Endothelial cell of umbilical vein (primary cell): ENCODE measurements at regions not wholly inside any gene's neighbourhood (a gene's known extent, or its start where the extent isn't known, plus 50 kb on each side); places are given as distances from the start of the nearest gene placed in this dataset.

ENCODE experiments used
- BruUV-seq: library from RNA; stranded (reverse); fragments of 400-500 nt; replicated peaks from 2 replicates; lab custom pipeline; 2021; lab: Mats Ljungman, UMichigan
- CTCF ChIA-PET: fragments of 300-600, 350-600 bp; sonication (Branson Sonifier 250); formaldehyde crosslinking; loops from one replicate; lab custom pipeline; 2021; ENCODE audit warnings: antibody characterized with exemption, inconsistent platforms; lab: Charles Lee
- POLR2A ChIA-PET: fragments of 300-600, 350-600 bp; sonication (Branson Sonifier 250); formaldehyde crosslinking; loops from one replicate; lab custom pipeline; 2021; ENCODE audit warnings: antibody characterized with exemption, inconsistent platforms; lab: Charles Lee
- DNase-seq: peaks from one replicate; pipeline ENCODE4 v3.0.0-alpha.2; 2011; ENCODE audit warnings: low read depth, low spot score
- FAIRE-seq: peaks from 2 replicates; lab custom pipeline; 2011; peaks lifted over from hg19 to GRCh38; lab: Jason Lieb, UNC
- H2AFZ ChIP-seq: 2 replicates; pipeline ENCODE4 v1.6.0; 2012; ENCODE audit warnings: low read depth, low read length, control low read depth, inconsistent platforms
- H3K27ac ChIP-seq: 2 replicates; pipeline ENCODE4 v1.5.1; 2011; ENCODE audit warnings: low read depth, mild to moderate bottlenecking, control low read depth, low read length, moderate library complexity; ENCODE audit not compliant: insufficient read depth
- H3K27me3 ChIP-seq, 2 experiments: 2 replicates each; pipeline versions ENCODE4 v1.6.0 to v1.6.1; 2011; ENCODE audit warnings: low read length in 2 of 2, mixed read lengths in 1 of 2; ENCODE audit not compliant: control insufficient read depth in 2 of 2, insufficient read depth in 2 of 2
- H3K36me3 ChIP-seq, 2 experiments: 2 replicates in 1 of 2; 3 replicates in 1 of 2; pipeline ENCODE4 v1.5.1; 2011; ENCODE audit warnings: low read length in 2 of 2, mild to moderate bottlenecking in 1 of 2, moderate library complexity in 1 of 2; ENCODE audit not compliant: control insufficient read depth in 2 of 2, insufficient read depth in 2 of 2; ENCODE audit errors: extremely low read depth in 1 of 2
- H3K4me1 ChIP-seq: 3 replicates; pipeline ENCODE4 v1.5.1; 2011; ENCODE audit warnings: mild to moderate bottlenecking, low read length; ENCODE audit not compliant: control insufficient read depth, insufficient read depth; ENCODE audit errors: extremely low read depth
- H3K4me2 ChIP-seq: 2 replicates; pipeline ENCODE4 v1.6.1; 2011; ENCODE audit warnings: low read length, control low read depth, mixed read lengths; ENCODE audit not compliant: insufficient read depth
- H3K4me3 ChIP-seq, 3 experiments: fragments of 200-600 bp in 1 of 3; sonication (generic), shearing (Covaris generic) in 1 of 3; replicated peaks in 1 of 3; 2 replicates each; pipeline ENCODE4 v1.5.1; 2011 to 2016; ENCODE audit warnings: control low read depth in 3 of 3, low read length in 3 of 3, mild to moderate bottlenecking in 2 of 3, inconsistent platforms in 1 of 3, low read depth in 1 of 3, moderate library complexity in 1 of 3; ENCODE audit not compliant: insufficient read depth in 1 of 3
- H3K79me2 ChIP-seq: 2 replicates; pipeline ENCODE4 v1.6.0; 2012; ENCODE audit warnings: low read length, inconsistent platforms; ENCODE audit not compliant: control insufficient read depth, insufficient read depth
- H3K9ac ChIP-seq: replicated peaks from 2 replicates; pipeline ENCODE3; 2011; ENCODE audit warnings: low read length, control low read depth; ENCODE audit not compliant: insufficient read depth; ENCODE audit errors: extremely low read depth
- H3K9me1 ChIP-seq: replicated peaks from 3 replicates; pipeline ENCODE4 v1.6.0; 2011; ENCODE audit warnings: mild to moderate bottlenecking, low read length; ENCODE audit not compliant: control insufficient read depth, insufficient read depth; ENCODE audit errors: extremely low read depth
- H3K9me3 ChIP-seq: replicated peaks from 2 replicates; pipeline ENCODE4 v1.5.1; 2012; ENCODE audit warnings: low read length, inconsistent platforms; ENCODE audit not compliant: control insufficient read depth, insufficient read depth
- H4K20me1 ChIP-seq: replicated peaks from 2 replicates; pipeline ENCODE3; 2011; ENCODE audit warnings: mild to moderate bottlenecking, low read length; ENCODE audit not compliant: control insufficient read depth, insufficient read depth; ENCODE audit errors: extremely low read depth
- CTCF ChIP-seq, 2 donors: IDR thresholded peaks; 1 replicate in 1 of 2; 2 replicates in 1 of 2; pipeline ENCODE4 v1.5.1; 2011; ENCODE audit warnings: low read length in 2 of 2, mild to moderate bottlenecking in 2 of 2, moderate library complexity in 2 of 2, control low read depth in 1 of 2, inconsistent platforms in 1 of 2, low read depth in 1 of 2; ENCODE audit not compliant: insufficient read depth in 1 of 2; ENCODE audit errors: extremely low read depth in 1 of 2
- EZH2 ChIP-seq: IDR thresholded peaks from 2 replicates; pipeline ENCODE4 v1.6.1; 2012; ENCODE audit warnings: borderline replicate concordance, low read depth, mild to moderate bottlenecking, moderate library complexity, low read length, inconsistent platforms; ENCODE audit not compliant: severe bottlenecking
- FOS ChIP-seq: IDR thresholded peaks from 2 replicates; pipeline ENCODE4 v1.6.1; 2011; ENCODE audit warnings: mild to moderate bottlenecking, low read length, moderate library complexity, borderline replicate concordance; ENCODE audit not compliant: insufficient read depth
- GATA2 ChIP-seq: IDR thresholded peaks from 2 replicates; pipeline ENCODE4 v1.7.0; 2011; ENCODE audit warnings: low read depth, mild to moderate bottlenecking, moderate library complexity, mixed read lengths, low read length; ENCODE audit not compliant: insufficient read length, insufficient read depth
- JUN ChIP-seq: IDR thresholded peaks from 2 replicates; pipeline ENCODE4 v1.6.1; 2011; ENCODE audit warnings: borderline replicate concordance, low read depth; ENCODE audit not compliant: insufficient read length, insufficient read depth
- MAX ChIP-seq: IDR thresholded peaks from 2 replicates; pipeline ENCODE4 v1.6.1; 2011; ENCODE audit not compliant: insufficient read depth, insufficient read length
- MYC ChIP-seq: IDR thresholded peaks from one replicate; pipeline ENCODE4 v1.6.1; 2011; ENCODE audit warnings: mild to moderate bottlenecking, low read depth, low read length
- POLR2A ChIP-seq: IDR thresholded peaks from 2 replicates; pipeline ENCODE4 v1.6.1; 2012; ENCODE audit warnings: low read depth, mild to moderate bottlenecking, control low read depth, low read length
- POLR2AphosphoS5 ChIP-seq: IDR thresholded peaks from 2 replicates; pipeline ENCODE4 v1.6.1; 2012; ENCODE audit warnings: low read depth, mild to moderate bottlenecking, control low read depth, low read length, moderate library complexity; ENCODE audit not compliant: insufficient read depth
- dilution Hi-C: fragments of 300-500 bp; cut with MboI; formaldehyde crosslinking; loops from one replicate; pipeline ENCODE4 v1.15.0; 2019; ENCODE audit warnings: low sequenced_read_pairs; ENCODE audit not compliant: extremely low pct_ligation_motif_present
- intact Hi-C: fragments of 100-400 bp; cut with micrococcal nuclease; formaldehyde crosslinking; loops from one replicate; pipeline ENCODE4 v1.10.0; 2022

- BruUV-seq = no TSS peak
- ChIA-PET CTCF (interaction anchor here (1.0 to 1.1 kb wide), 2 partner anchors 18 to 200 kb away, joined by 3 read pairs; no protein-coding TSS in a partner anchor), POLR2A (no interaction called here)
- Histone ChIP-seq H3K9me1 (no peaks in the 10 kb centered on the region), H2AFZ (no peak overlapping the region), H3K79me2 (no peaks in the 10 kb centered on the region), H3K9ac (no peak overlapping the region), H3K36me3 (no peaks in the 10 kb centered on the region), H3K9me3 (no peaks in the 10 kb centered on the region), H4K20me1 (no peaks in the 10 kb centered on the region), H3K27ac (no peak overlapping the region), H3K4me2 (no peak overlapping the region), H3K27me3 (no peaks in the 10 kb centered on the region), H3K4me3 (no peak overlapping the region), H3K4me1 (no peaks in the 10 kb centered on the region)
- FAIRE-seq (no peak), DNase-seq (no peak)
- TF ChIP-seq POLR2A = no peak
- TF ChIP-seq EZH2 = no peak
- no peak for TF ChIP-seq FOS
- TF ChIP-seq GATA2 = no peak
- no peak for TF ChIP-seq MAX
- TF ChIP-seq JUN = no peak
- TF ChIP-seq MYC = no peak
- TF ChIP-seq POLR2AphosphoS5 = no peak
- TF ChIP-seq CTCF (IDR thresholded peaks at IDR 0.05; ENCODE audit: extremely low read depth in 1 of 2, insufficient read depth in 1 of 2, low read depth in 1 of 2, low read length in 2 of 2) = no peak
- intact Hi-C loops = no loop called here
- dilution Hi-C loops = no loop called here
These were observed 548.8 kb downstream of the COL12A1 start for GRCh38 chr6:74657011-74657410.
